ENCODE measurements at regions not wholly inside any gene's neighbourhood (a gene's known extent, or its start where the extent isn't known, plus 50 kb on each side); places are given as distances from the start of the nearest gene placed in this dataset.

- Histone ChIP-seq H3K36me3 (ENCODE audit: control insufficient read depth in 2 of 2, insufficient read depth in 2 of 2, low read length in 2 of 2) (no peaks in the 10 kb centered on the region), H3K27ac (ENCODE audit: low read length) (no peak overlapping the region), H3K9me3 (ENCODE audit: control insufficient read depth in 2 of 2, low read length in 2 of 2) (no peaks in the 10 kb centered on the region), H3K4me3 (ENCODE audit: low read length in 2 of 2) (no peak overlapping the region), H3K27me3 (ENCODE audit: control insufficient read depth in 1 of 2, insufficient read depth in 2 of 2, low read length in 2 of 2) (no peaks in the 10 kb centered on the region), H3K9ac (ENCODE audit: low read length in 2 of 2) (no peak overlapping the region), H3K4me1 (ENCODE audit: control insufficient read depth, insufficient read depth, low read length) (peaks cover 10% of the 10 kb centered on the region)
These were observed 102.9 kb upstream of the STARD13 start for GRCh38 chr13:33388286-33388998.

DNA sequence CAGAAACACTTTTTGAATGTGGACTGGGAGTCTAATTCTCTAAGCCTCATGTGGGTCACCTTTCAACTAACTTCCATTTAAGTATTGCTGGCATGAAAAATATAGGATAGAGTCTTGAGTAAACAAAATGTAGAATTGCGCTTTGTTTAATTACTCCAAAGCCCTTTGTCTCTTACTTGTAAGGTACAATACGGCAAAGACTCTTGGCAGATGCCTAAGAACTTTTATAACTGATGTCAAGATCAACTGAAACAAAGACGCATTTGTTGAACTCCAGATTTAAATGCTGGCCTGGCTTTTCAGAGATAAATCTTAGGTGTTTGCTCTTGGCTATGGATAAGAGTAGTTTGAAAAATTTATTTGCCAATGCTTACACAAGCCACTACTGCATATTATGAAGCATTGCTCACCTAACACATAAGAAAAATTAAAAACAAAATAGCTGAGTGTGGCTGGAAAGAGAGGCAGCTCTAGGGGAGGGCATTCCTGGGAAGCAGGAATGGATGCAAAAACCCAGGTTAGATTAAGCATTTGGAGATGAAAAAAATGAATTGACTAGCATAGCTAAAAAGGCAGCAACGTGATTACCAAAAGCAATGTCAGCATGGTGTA, 107.3 kb upstream of the STARD13 start:
- H3K36me3 ChIP-seq (ENCODE audit: control insufficient read depth in 2 of 2, insufficient read depth in 2 of 2, low read length in 2 of 2): no peaks in the 10 kb centered on the region
- H3K4me1 ChIP-seq (ENCODE audit: control insufficient read depth, insufficient read depth, low read length): no peaks in the 10 kb centered on the region
- H3K27me3 ChIP-seq (ENCODE audit: control insufficient read depth in 1 of 2, insufficient read depth in 2 of 2, low read length in 2 of 2): no peaks in the 10 kb centered on the region
- H3K27ac ChIP-seq (ENCODE audit: low read length): peak overlapping the region; percentile 13
- H3K9me3 ChIP-seq (ENCODE audit: control insufficient read depth in 2 of 2, low read length in 2 of 2): no peaks in the 10 kb centered on the region
- no peak overlapping the region for H3K4me3 ChIP-seq (ENCODE audit: low read length in 2 of 2)
- H3K9ac ChIP-seq (ENCODE audit: low read length in 2 of 2): no peak overlapping the region

DNA sequence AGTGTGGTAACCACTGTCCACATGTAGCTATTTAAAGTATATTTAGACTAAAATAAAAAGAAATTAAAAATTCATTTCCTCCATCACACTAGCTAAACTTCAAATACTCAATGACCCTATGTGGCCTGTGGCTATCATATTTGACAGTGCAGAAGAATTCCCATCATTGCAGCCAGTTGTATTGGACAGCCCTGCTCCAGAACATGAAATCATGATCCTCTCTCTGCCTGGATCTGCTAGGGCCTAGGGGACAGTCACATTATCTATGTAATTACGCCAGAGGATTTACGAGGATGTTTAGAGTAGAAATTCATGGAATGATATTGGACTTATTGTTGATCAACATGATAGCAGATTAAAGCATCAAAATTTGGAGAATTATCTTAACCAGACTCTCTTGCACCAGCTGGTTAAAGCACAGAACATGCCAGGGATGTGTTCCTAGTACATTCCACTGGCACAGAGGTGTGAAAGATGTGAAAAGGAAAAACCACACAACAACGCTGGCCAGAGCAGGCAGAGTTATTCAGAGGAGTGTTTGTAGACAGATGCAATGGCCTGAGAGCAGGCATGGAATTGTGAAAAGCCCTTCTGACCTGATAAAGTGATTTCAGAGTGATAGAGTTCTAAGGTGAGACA, 108.9 kb upstream of the STARD13 start:
- Histone ChIP-seq H3K27me3 (ENCODE audit: control insufficient read depth in 1 of 2, insufficient read depth in 2 of 2, low read length in 2 of 2) (no peaks in the 10 kb centered on the region), H3K36me3 (ENCODE audit: control insufficient read depth in 2 of 2, insufficient read depth in 2 of 2, low read length in 2 of 2) (no peaks in the 10 kb centered on the region), H3K4me3 (ENCODE audit: low read length in 2 of 2) (no peak overlapping the region), H3K9me3 (ENCODE audit: control insufficient read depth in 2 of 2, low read length in 2 of 2) (no peaks in the 10 kb centered on the region), H3K27ac (ENCODE audit: low read length) (no peak overlapping the region), H3K9ac (ENCODE audit: low read length in 2 of 2) (no peak overlapping the region), H3K4me1 (ENCODE audit: control insufficient read depth, insufficient read depth, low read length) (no peaks in the 10 kb centered on the region)

DNA sequence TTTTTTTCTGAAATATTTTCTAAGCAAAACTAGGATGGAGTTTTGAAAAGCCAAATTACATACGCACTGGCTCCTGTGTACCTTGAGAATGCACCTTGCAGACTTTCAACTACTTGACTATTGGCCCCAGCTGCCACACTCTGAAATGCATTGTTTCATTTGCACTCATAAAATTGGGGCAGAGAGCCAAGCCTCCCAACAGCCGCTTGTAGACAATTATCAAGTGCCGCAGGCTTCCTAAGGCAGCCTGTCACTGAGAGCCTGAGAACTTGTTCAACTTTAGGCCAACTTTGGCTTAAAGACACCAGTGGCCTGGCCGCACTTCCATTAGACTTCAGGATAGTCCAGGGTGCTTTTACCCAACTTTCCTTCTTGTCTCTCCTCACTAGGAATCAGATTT, 115.7 kb upstream of the STARD13 start:
- Histone ChIP-seq H3K9me3 (ENCODE audit: control insufficient read depth in 2 of 2, low read length in 2 of 2) (no peaks in the 10 kb centered on the region), H3K9ac (ENCODE audit: low read length in 2 of 2) (no peak overlapping the region), H3K27me3 (ENCODE audit: control insufficient read depth in 1 of 2, insufficient read depth in 2 of 2, low read length in 2 of 2) (no peaks in the 10 kb centered on the region), H3K36me3 (ENCODE audit: control insufficient read depth in 2 of 2, insufficient read depth in 2 of 2, low read length in 2 of 2) (no peaks in the 10 kb centered on the region), H3K27ac (ENCODE audit: low read length) (no peak overlapping the region), H3K4me1 (ENCODE audit: control insufficient read depth, insufficient read depth, low read length) (peaks cover 3% of the 10 kb centered on the region), H3K4me3 (ENCODE audit: low read length in 2 of 2) (no peak overlapping the region)

- no peaks in the 10 kb centered on the region for H3K27me3 ChIP-seq (ENCODE audit: control insufficient read depth in 1 of 2, insufficient read depth in 2 of 2, low read length in 2 of 2)
- no peaks in the 10 kb centered on the region for H3K36me3 ChIP-seq (ENCODE audit: control insufficient read depth in 2 of 2, insufficient read depth in 2 of 2, low read length in 2 of 2)
- no peak overlapping the region for H3K27ac ChIP-seq (ENCODE audit: low read length)
- no peaks in the 10 kb centered on the region for H3K9me3 ChIP-seq (ENCODE audit: control insufficient read depth in 2 of 2, low read length in 2 of 2)
- no peak overlapping the region for H3K9ac ChIP-seq (ENCODE audit: low read length in 2 of 2)
- no peak overlapping the region for H3K4me3 ChIP-seq (ENCODE audit: low read length in 2 of 2)
- H3K4me1 ChIP-seq (ENCODE audit: control insufficient read depth, insufficient read depth, low read length): peaks cover 3% of the 10 kb centered on the region
These were observed 117.4 kb upstream of the STARD13 start for GRCh38 chr13:33402975-33403374.

- Histone ChIP-seq H3K27ac (ENCODE audit: low read length) (no peak overlapping the region), H3K36me3 (ENCODE audit: control insufficient read depth in 2 of 2, insufficient read depth in 2 of 2, low read length in 2 of 2) (no peaks in the 10 kb centered on the region), H3K9ac (ENCODE audit: low read length in 2 of 2) (peak overlapping the region in 1 of 2 donors; percentile 32), H3K4me3 (ENCODE audit: low read length in 2 of 2) (no peak overlapping the region), H3K9me3 (ENCODE audit: control insufficient read depth in 2 of 2, low read length in 2 of 2) (no peaks in the 10 kb centered on the region), H3K27me3 (ENCODE audit: control insufficient read depth in 1 of 2, insufficient read depth in 2 of 2, low read length in 2 of 2) (no peaks in the 10 kb centered on the region), H3K4me1 (ENCODE audit: control insufficient read depth, insufficient read depth, low read length) (peaks cover 3% of the 10 kb centered on the region)
These were observed 118.3 kb upstream of the STARD13 start for GRCh38 chr13:33403807-33404362.

- H3K9ac ChIP-seq (ENCODE audit: low read length in 2 of 2): no peak overlapping the region
- no peak overlapping the region for H3K27ac ChIP-seq (ENCODE audit: low read length)
- H3K4me3 ChIP-seq (ENCODE audit: low read length in 2 of 2): no peak overlapping the region
- H3K9me3 ChIP-seq (ENCODE audit: control insufficient read depth in 2 of 2, low read length in 2 of 2): no peaks in the 10 kb centered on the region
- peaks cover 11% of the 10 kb centered on the region for H3K4me1 ChIP-seq (ENCODE audit: control insufficient read depth, insufficient read depth, low read length)
- H3K27me3 ChIP-seq (ENCODE audit: control insufficient read depth in 1 of 2, insufficient read depth in 2 of 2, low read length in 2 of 2): no peaks in the 10 kb centered on the region
- H3K36me3 ChIP-seq (ENCODE audit: control insufficient read depth in 2 of 2, insufficient read depth in 2 of 2, low read length in 2 of 2): no peaks in the 10 kb centered on the region
These were observed 119.8 kb upstream of the STARD13 start for GRCh38 chr13:33405371-33405770.

GRCh38 chr13:33409673-33410510, 124.3 kb upstream of the STARD13 start:
- Histone ChIP-seq H3K27ac (ENCODE audit: low read length) (peak overlapping the region; percentile 7), H3K4me3 (ENCODE audit: low read length in 2 of 2) (peak overlapping the region in 1 of 2 donors; percentile 23), H3K9ac (ENCODE audit: low read length in 2 of 2) (peak overlapping the region in 1 of 2 donors; percentile 57), H3K9me3 (ENCODE audit: control insufficient read depth in 2 of 2, low read length in 2 of 2) (no peaks in the 10 kb centered on the region), H3K36me3 (ENCODE audit: control insufficient read depth in 2 of 2, insufficient read depth in 2 of 2, low read length in 2 of 2) (no peaks in the 10 kb centered on the region), H3K4me1 (ENCODE audit: control insufficient read depth, insufficient read depth, low read length) (peaks cover 8% of the 10 kb centered on the region), H3K27me3 (ENCODE audit: control insufficient read depth in 1 of 2, insufficient read depth in 2 of 2, low read length in 2 of 2) (no peaks in the 10 kb centered on the region)

GRCh38 chr13:33410619-33411018, 125.1 kb upstream of the STARD13 start:
- Histone ChIP-seq H3K36me3 (ENCODE audit: control insufficient read depth in 2 of 2, insufficient read depth in 2 of 2, low read length in 2 of 2) (no peaks in the 10 kb centered on the region), H3K9ac (ENCODE audit: low read length in 2 of 2) (peak overlapping the region in 1 of 2 donors; percentile 57), H3K4me3 (ENCODE audit: low read length in 2 of 2) (peak overlapping the region in 1 of 2 donors; percentile 23), H3K4me1 (ENCODE audit: control insufficient read depth, insufficient read depth, low read length) (peaks cover 8% of the 10 kb centered on the region), H3K9me3 (ENCODE audit: control insufficient read depth in 2 of 2, low read length in 2 of 2) (no peaks in the 10 kb centered on the region), H3K27me3 (ENCODE audit: control insufficient read depth in 1 of 2, insufficient read depth in 2 of 2, low read length in 2 of 2) (no peaks in the 10 kb centered on the region), H3K27ac (ENCODE audit: low read length) (no peak overlapping the region)

- Histone ChIP-seq H3K4me3 (ENCODE audit: low read length in 2 of 2) (no peak overlapping the region), H3K4me1 (ENCODE audit: control insufficient read depth, insufficient read depth, low read length) (peaks cover 8% of the 10 kb centered on the region), H3K9me3 (ENCODE audit: control insufficient read depth in 2 of 2, low read length in 2 of 2) (no peaks in the 10 kb centered on the region)
These were observed 125.8 kb upstream of the STARD13 start for GRCh38 chr13:33411312-33411711.

More at GRCh38 chr13:33411312-33411711, 125.8 kb upstream of the STARD13 start:
- Histone ChIP-seq H3K27me3 (ENCODE audit: control insufficient read depth in 1 of 2, insufficient read depth in 2 of 2, low read length in 2 of 2) (no peaks in the 10 kb centered on the region), H3K9ac (ENCODE audit: low read length in 2 of 2) (no peak overlapping the region), H3K27ac (ENCODE audit: low read length) (no peak overlapping the region), H3K36me3 (ENCODE audit: control insufficient read depth in 2 of 2, insufficient read depth in 2 of 2, low read length in 2 of 2) (no peaks in the 10 kb centered on the region)

Data from stomach smooth muscle (tissue), 2 donors.